NCI-H128 (cell line): ENCODE measurements at regions not wholly inside any gene's neighbourhood (a gene's known extent, or its start where the extent isn't known, plus 50 kb on each side); places are given as distances from the start of the nearest gene placed in this dataset.

Experiments used
- DNase-seq: peaks from one replicate; lab custom pipeline; 2025; ENCODE audit not compliant: unreplicated experiment; lab: John Stamatoyannopoulos, UW

DNA sequence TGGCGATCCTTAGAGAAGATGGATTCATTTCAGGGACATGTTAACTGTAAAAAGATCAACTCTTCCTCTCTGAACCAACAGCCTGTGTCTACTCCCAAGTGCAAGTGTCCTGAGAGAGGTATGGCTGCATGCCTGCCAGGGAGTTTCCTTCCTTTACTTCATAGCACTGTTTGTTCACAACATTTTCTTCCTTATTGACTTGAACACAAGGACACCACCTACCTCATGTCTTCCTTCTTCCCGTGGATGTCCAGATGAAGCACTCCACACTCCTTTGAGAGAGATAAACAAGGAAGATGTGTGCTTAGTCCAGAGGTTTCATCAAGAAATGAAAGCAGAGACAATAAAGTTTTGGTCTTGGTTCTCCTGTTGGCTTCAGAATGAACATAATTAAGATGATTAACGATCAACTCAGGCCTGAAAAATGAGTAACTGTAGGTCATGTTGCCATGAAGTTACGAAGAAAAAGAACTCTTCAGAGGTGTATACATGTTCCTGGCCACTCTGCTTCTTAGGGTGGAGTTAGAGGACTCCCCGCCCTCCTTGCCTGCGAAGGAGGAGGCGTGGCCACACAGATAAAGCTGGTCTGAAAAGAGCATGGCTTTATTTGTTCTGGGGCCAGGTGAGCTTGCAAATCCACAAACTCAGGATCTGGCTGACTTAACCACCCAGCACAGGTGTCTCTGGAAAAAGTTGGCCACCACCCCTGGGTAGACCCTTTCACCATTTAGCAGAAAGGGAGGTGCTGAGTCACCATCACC, 155.0 kb upstream of the KCTD1 start:
- DNase-seq: no peak

DNA sequence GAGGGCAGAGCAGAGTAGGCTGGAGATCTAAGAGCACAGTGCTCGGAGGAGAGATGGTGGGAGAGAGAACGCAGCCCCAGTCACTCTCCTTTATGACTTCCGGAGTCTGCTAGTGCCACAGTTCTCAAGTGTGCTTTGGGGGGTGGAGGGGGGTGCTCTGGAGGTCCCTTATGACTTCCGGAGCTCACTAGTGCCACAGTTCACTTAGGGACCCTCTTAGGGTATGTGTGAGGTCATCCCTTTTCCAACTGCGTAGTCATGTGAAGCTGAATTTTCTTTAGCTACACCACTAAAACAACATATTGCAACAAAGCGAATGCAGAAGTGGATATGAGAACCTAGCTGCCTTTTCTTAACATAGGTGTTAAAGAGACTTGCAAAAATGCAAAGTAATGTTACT, 153.7 kb upstream of the KCTD1 start:
- no peak for DNase-seq

DNA sequence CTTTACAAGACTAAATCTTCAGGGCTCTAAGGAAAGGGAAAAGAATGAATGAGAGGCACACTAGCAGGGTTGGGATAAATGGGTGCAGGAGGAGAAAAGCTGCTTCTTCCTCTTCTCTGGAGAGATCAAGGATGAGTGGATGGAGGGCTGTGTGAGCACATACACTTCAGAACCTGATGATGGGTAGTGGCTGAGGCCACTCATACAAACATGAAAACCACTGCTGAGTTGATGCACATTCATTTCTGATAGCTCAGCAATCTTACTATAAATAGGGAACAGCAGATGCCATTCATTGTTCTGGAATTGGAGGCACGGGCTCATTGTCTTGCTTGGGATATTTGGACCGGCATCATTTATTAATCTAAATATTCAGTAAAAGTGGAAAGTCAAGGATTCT, 152.4 kb upstream of the KCTD1 start:
- no peak for DNase-seq

GRCh38 chr18:26700201-26700600, 151.8 kb upstream of the KCTD1 start:
- DNase-seq: no peak

DNA sequence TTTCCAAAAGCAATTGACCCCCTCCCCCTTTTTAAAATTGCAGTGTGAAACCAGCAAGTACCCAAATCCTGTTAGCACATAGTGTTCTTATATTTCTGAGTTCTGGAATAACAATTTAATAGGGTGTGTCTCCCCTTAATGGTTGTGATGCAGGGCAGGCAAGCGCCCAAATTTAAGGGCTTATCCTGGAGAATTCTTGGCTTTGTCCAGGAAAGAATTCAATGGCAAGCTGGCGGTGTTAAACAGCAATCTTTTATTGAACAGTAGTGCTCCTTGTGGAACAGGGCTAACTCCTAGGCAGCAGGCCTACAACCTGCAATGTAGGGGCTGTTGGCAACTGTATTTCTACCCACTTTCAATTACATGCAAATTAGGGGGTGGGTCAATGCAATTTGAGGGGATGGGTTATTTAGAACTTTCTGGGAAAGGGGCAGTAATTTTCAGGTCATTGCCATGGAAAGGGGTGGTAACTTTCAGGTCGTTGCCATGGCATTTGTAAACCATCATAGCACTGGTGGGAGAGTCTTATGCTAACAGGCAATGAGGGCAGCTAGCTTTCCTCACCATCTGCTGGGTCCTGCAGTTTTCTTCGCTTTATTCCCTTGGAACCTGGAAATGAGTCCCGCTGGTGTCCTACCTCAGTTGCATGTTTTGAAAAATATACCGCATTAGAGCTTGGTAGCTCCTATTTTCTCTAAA, 149.0 kb upstream of the KCTD1 start:
- no peak for DNase-seq

GRCh38 chr18:26696786-26697185, 148.4 kb upstream of the KCTD1 start:
- no peak for DNase-seq

DNA sequence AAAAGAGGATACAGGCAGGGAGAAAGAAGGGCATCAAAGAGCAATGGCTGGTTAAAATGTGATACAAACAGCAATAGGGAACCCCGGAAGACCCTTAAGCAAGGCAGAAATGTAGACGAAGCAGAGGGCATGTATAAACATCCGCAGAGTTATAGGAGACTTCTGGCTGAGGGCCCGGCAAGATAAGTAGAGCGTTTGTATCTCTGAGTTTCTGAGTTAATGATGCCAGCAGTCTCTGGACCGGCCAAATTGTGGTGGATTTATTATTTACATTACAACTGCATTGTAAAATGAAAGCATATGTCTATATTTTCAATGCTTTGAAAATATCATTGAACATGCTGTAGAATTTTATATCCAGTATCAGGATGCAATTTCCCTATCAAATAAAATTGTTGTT, 148.0 kb upstream of the KCTD1 start:
- DNase-seq: no peak

DNA sequence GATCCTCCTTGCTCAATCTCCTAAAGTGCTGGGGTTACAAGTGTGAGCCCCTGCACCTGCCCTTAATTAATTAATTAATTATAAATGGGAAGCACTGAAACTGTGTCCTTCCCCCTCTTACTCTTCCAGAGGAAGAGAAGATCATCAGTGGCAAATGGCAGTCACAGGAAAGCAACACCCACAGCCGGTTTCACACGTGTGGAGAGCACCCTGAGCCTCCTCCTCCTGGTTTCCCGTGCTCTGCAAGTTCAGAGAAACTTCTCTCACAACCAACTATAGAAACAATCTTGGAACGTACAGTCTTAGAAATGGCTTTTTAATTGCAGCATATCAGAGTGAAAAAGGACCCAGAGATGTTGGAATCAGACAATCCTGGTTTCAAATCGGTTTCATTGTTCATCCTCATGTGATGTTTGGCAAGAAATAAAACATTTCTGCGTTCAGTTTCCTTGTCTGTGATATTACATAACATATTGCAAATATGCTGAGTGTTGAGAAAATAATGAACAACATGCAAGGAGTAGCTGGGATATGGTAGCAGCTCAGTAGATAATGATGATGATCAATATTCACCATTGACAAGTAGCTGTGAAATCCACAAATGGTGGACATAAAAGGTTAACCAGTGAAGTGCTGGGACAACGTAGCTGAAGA, 141.0 kb upstream of the KCTD1 start:
- DNase-seq: no peak

- DNase-seq: no peak
Observed at GRCh38 chr18:26686532-26686931, 138.2 kb upstream of the KCTD1 start.

- DNase-seq: no peak
Observed at GRCh38 chr18:26685438-26686157, 137.2 kb upstream of the KCTD1 start.

- no peak for DNase-seq
Observed at GRCh38 chr18:26677957-26678356, 129.6 kb upstream of the KCTD1 start.

DNA sequence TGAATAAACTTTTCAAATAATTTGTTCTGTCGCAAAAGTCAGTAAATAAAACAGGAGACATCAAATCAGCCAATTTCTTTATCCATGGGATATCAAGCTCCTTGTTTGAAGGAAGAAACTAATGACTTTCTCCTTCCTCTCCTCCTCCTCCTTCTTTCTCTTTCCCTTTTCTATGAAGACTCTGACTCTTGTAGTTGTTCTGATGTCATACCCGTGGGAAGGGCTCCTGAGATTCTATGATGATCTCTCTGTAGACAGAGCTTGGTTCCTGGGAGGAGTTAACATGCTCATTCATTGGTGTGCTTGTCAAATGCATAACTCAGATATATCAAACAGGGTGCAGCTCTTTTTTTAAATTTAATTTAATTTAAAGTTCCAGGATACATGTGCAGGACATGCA, 118.7 kb upstream of the KCTD1 start:
- DNase-seq: no peak

- DNase-seq: no peak
Observed at GRCh38 chr18:26662996-26663395, 114.6 kb upstream of the KCTD1 start.

- no peak for DNase-seq
Observed at GRCh38 chr18:26657631-26658581, 109.6 kb upstream of the KCTD1 start.

DNA sequence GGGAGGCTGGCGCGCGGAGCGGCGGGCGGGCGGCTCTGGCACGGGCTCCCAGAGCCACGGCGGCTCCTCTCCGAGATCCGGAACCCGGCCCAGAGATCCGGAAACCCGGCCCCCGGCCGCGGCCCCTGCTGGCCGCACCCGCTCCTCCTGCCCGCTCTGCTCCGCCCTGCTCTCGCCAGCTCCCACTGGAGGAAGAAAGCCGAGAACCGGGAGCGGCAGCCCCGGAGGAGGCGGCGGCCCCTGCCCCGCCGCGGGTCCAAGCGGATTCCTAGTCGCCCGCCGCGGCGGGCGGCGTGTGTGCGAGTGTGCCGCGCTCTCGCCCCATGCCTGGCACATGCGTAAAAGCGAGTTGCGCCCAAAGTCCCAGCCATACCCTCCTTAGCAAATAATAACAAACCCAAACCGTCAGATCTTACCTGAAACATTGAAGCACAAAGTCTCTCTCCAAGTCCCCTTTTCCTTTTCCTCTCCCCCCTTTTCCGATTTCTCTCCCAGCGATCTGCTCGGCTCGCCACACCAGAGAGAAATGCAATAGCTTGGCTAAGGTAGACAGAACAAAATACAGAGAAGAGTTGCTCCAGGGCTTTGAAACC, 108.7 kb upstream of the KCTD1 start:
- DNase-seq: no peak

- no peak for DNase-seq
Observed at GRCh38 chr18:26656431-26656943, 108.1 kb upstream of the KCTD1 start.

- DNase-seq: peak; percentile 42
Observed at GRCh38 chr18:26655525-26656430, 107.4 kb upstream of the KCTD1 start.

DNA sequence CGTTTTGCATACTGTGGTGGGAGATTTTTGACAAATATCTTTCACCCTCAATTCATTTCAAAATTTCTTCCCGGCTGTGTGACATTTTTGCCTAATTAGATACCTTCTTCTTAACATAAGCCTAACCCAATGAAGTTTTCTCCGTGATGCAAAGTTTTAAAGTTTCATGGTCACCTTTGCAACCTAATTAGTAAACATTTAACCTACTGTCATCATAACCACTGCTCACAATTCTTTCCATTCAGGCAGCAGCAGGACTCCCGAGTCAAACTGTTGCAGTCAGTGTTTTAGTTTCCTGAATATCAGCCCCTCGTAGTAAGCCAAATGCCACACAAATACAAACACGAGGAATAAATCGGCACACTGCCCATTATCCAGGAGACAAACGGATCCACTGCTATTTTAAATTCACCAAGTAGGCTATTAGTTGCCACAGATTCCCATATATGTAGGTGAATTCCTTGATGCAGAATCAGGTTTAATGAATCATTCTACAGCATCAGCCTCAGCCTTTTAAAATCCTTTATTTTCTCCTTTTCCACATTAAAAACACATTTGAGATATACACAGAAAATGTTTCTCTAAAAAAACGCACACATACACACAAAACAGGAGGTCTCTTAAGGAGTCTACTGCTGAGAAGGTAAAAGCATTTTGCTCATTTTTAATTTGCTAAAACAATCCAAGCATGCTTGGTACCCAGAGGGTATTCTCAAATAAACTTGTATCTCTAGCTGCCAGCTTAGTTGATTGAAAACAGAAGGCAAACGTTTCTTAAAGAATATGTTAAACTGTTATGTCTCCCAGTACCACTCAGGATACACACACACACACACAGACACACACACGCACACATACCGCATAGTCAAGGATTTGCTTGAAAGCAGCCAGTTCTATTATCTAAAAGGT, 106.5 kb upstream of the KCTD1 start:
- no peak for DNase-seq
